HepG2 (cell line): ENCODE measurements at regions not wholly inside any gene's neighbourhood (a gene's known extent, or its start where the extent isn't known, plus 50 kb on each side); places are given as distances from the start of the nearest gene placed in this dataset.
A peak's percentile ranks its signal among the peaks of the same experiment; 100 is the strongest.

Experiments used
- ATAC-seq: fragments of 200-7000 bp; cut with Tn5 transposase; 3 replicates; pipeline ENCODE4 v1.9.1; 2020; ENCODE audit warnings: mild to moderate bottlenecking, moderate library complexity
- BruUV-seq: library from RNA; stranded (reverse); fragments of 400-500 nt; replicated peaks from 2 replicates; lab custom pipeline; 2021; lab: Mats Ljungman, UMichigan
- CTCF ChIA-PET: fragments of 300-600 bp; formaldehyde crosslinking; extraction: SDS; loops from one replicate; lab custom pipeline; 2021; ENCODE audit warnings: low total read pairs, inconsistent platforms, low intra/inter-chr PET ratio; lab: Yijun Ruan, JAX
- POLR2A ChIA-PET: fragments of 350-600 bp; sonication (Branson Sonifier 250); formaldehyde crosslinking; loops from one replicate; lab custom pipeline; 2020; ENCODE audit warnings: antibody characterized with exemption, inconsistent platforms; lab: Yijun Ruan, JAX
- DNase-seq: peaks from one replicate; pipeline ENCODE4 v3.0.0-alpha.2; 2015; ENCODE audit warnings: low spot score
- FAIRE-seq: peaks from 3 replicates; lab custom pipeline; 2011; peaks lifted over from hg19 to GRCh38; lab: Jason Lieb, UNC
- H2AFZ ChIP-seq: one replicate; pipeline ENCODE4 v1.6.1; 2011; ENCODE audit warnings: low read length, inconsistent platforms
- H3K27ac ChIP-seq: fragments of 300-600 bp; 3 replicates; pipeline ENCODE4 v1.8.0; 2011; ENCODE audit warnings: mixed run types, mild to moderate bottlenecking, mixed read lengths, low read length, inconsistent platforms; ENCODE audit not compliant: insufficient read depth; ENCODE audit errors: extremely low read length
- H3K27me3 ChIP-seq, 2 experiments: fragments of 200-600 bp in 1 of 2; 2 replicates in 1 of 2; 3 replicates in 1 of 2; pipeline versions ENCODE4 v1.6.0 to v1.8.0; 2011; ENCODE audit warnings: low read length in 2 of 2, mild to moderate bottlenecking in 2 of 2, moderate library complexity in 2 of 2, inconsistent platforms in 1 of 2; ENCODE audit not compliant: insufficient read depth in 2 of 2, control insufficient read depth in 1 of 2
- H3K36me3 ChIP-seq, 2 experiments: fragments of 200-600 bp in 1 of 2; replicated peaks in 1 of 2; 2 replicates in 1 of 2; 3 replicates in 1 of 2; pipeline versions ENCODE4 v1.5.1 to v1.8.0; 2011; ENCODE audit warnings: low read length in 2 of 2, inconsistent platforms in 1 of 2; ENCODE audit not compliant: insufficient read depth in 2 of 2, control insufficient read depth in 1 of 2
- H3K4me1 ChIP-seq: 2 replicates; pipeline ENCODE4 v1.5.1; 2012; ENCODE audit warnings: low read length, inconsistent platforms; ENCODE audit not compliant: insufficient read depth
- H3K4me2 ChIP-seq: 2 replicates; pipeline ENCODE4 v1.6.0; 2011; ENCODE audit warnings: low read depth, low read length, inconsistent platforms
- H3K4me3 ChIP-seq, 3 experiments: fragments of 200-600 bp in 1 of 3; sonication (generic), shearing (Covaris generic) in 1 of 3; replicated peaks in 1 of 3; 2 replicates each; pipeline ENCODE4 v1.5.1; 2011 to 2016; ENCODE audit warnings: low read length in 3 of 3, inconsistent platforms in 2 of 3, low read depth in 2 of 3, mild to moderate bottlenecking in 2 of 3, control low read depth in 1 of 3, mixed read lengths in 1 of 3; ENCODE audit not compliant: insufficient read depth in 1 of 3
- H3K79me2 ChIP-seq: one replicate; pipeline ENCODE4 v1.6.1; 2011; ENCODE audit warnings: low read length, inconsistent platforms; ENCODE audit not compliant: insufficient read depth
- H3K9ac ChIP-seq: 2 replicates; pipeline ENCODE4 v1.6.0; 2011; ENCODE audit warnings: mild to moderate bottlenecking, low read depth, low read length, inconsistent platforms; ENCODE audit not compliant: insufficient read depth
- H3K9me3 ChIP-seq: 2 replicates; pipeline ENCODE4 v1.5.1; 2012; ENCODE audit warnings: mild to moderate bottlenecking, low read length
- H4K20me1 ChIP-seq: 2 replicates; pipeline ENCODE4 v1.6.0; 2011; ENCODE audit warnings: inconsistent platforms, mild to moderate bottlenecking, low read length, moderate library complexity; ENCODE audit not compliant: insufficient read depth
- CAMTA2 ChIP-seq: sonication (generic); formaldehyde crosslinking; IDR thresholded peaks from 2 replicates; pipeline ENCODE4 v1.4.0; 2020; ENCODE audit warnings: mild to moderate bottlenecking, missing genetic modification reagents, borderline replicate concordance
- CBFB ChIP-seq: sonication (generic); formaldehyde crosslinking; IDR thresholded peaks from 2 replicates; pipeline ENCODE4 v1.4.0; 2020; ENCODE audit warnings: missing genetic modification reagents
- KLF12 ChIP-seq: sonication (generic); formaldehyde crosslinking; IDR thresholded peaks from 2 replicates; pipeline ENCODE4 v1.4.0; 2020; ENCODE audit warnings: missing genetic modification reagents, borderline replicate concordance
- MAFF ChIP-seq: IDR thresholded peaks from 2 replicates; pipeline ENCODE4 v1.6.1; 2011; ENCODE audit warnings: low read depth, low read length, improper control_type of control experiment
- MED1 ChIP-seq: sonication (generic); formaldehyde crosslinking; IDR thresholded peaks from 2 replicates; pipeline ENCODE4 v1.4.0; 2020; ENCODE audit warnings: missing genetic modification reagents
- SNAPC5 ChIP-seq: sonication (generic); formaldehyde crosslinking; IDR thresholded peaks from 2 replicates; pipeline ENCODE4 v1.8.1; 2023; ENCODE audit warnings: mild to moderate bottlenecking, missing genetic modification reagents, borderline replicate concordance
- TCF12 ChIP-seq, 2 experiments: fragments of 450-650 bp in 1 of 2; sonication (generic) in 1 of 2; formaldehyde crosslinking in 1 of 2; IDR thresholded peaks; 2 replicates each; pipeline versions ENCODE4 v1.6.1 to v1.8.0; 2017 to 2022; ENCODE audit warnings: antibody characterized with exemption in 1 of 2, mild to moderate bottlenecking in 1 of 2, missing genetic modification reagents in 1 of 2, moderate library complexity in 1 of 2
- ZNF510 ChIP-seq: sonication (generic); formaldehyde crosslinking; IDR thresholded peaks from 2 replicates; pipeline ENCODE4 v1.4.0; 2020; ENCODE audit warnings: low read depth, mild to moderate bottlenecking, missing genetic modification reagents
- ZNF572 ChIP-seq: sonication (generic); formaldehyde crosslinking; IDR thresholded peaks from 2 replicates; pipeline ENCODE4 v1.5.1; 2020; ENCODE audit warnings: mild to moderate bottlenecking, missing genetic modification reagents
- ZNF747 ChIP-seq: sonication (generic); formaldehyde crosslinking; IDR thresholded peaks from 2 replicates; pipeline ENCODE4 v1.8.1; 2023; ENCODE audit warnings: missing genetic modification reagents, mild to moderate bottlenecking, borderline replicate concordance
- WGBS: methylation state at CpG from one replicate; pipeline ENCODE4 v1.1.6; 2017; ENCODE audit warnings: low lambda C conversion rate; 5-methylcytosine and 5-hydroxymethylcytosine counted together
- in situ Hi-C: cut with HindIII; loops from 2 replicates; pipeline ENCODE4 v1.10.0; 2017; ENCODE audit warnings: low pct_unique_long_range_greater_than_20kb; ENCODE audit not compliant: extremely low pct_ligation_motif_present
- intact Hi-C: fragments of 100-400 bp; cut with micrococcal nuclease; formaldehyde crosslinking; loops from one replicate; pipeline ENCODE4 v1.10.0; 2022; ENCODE audit not compliant: unreplicated experiment
- TF ChIP-seq, protein P1 (sequence below): sonication (generic); formaldehyde crosslinking; IDR thresholded peaks from 2 replicates; pipeline ENCODE4 v1.4.0; 2020; ENCODE audit warnings: missing genetic modification reagents
- TF ChIP-seq, protein P2 (sequence below): sonication (generic); formaldehyde crosslinking; IDR thresholded peaks from 2 replicates; pipeline ENCODE4 v1.4.0; 2020; ENCODE audit warnings: mild to moderate bottlenecking, missing genetic modification reagents

- Histone ChIP-seq H3K4me2 (peak overlapping the region; percentile 39; the same call in 1 of the 2 replicates), H3K9ac (no peak overlapping the region), H3K79me2 (no peaks in the 10 kb centered on the region), H3K36me3 (no peaks in the 10 kb centered on the region), H3K27ac (no peak overlapping the region), H3K27me3 (peaks cover 1 to 40% of the 10 kb centered on the region in 2 experiments; a peak in 3 of 5 replicates), H3K4me3 (no peak overlapping the region), H2AFZ (no peak overlapping the region), H3K4me1 (0 out of 2 replicates have a peak, but pooled peaks cover 6% of the 10 kb centered on the region), H3K9me3 (no peaks in the 10 kb centered on the region), H4K20me1 (no peaks in the 10 kb centered on the region)
- WGBS: 45% methylated on average over 14 of the region's 14 CpGs
- BruUV-seq: no TSS peak
- POLR2A ChIA-PET: no interaction called here
- intact Hi-C loops (no loop called here), in situ Hi-C loops (no loop called here)
- CTCF ChIA-PET: no interaction called here
- ATAC-seq (no peak), FAIRE-seq (no peak), DNase-seq (no peak)
- TF ChIP-seq MAFF (no peak), KLF12 (no peak), ZNF510 (no peak), CAMTA2 (CRISPR knock-in tag) (no peak), ZNF572 (CRISPR knock-in tag) (no peak), MED1 (CRISPR knock-in tag) (no peak), ZNF747 (CRISPR knock-in tag) (no peak), TCF12 (IDR thresholded peaks at IDR 0.05) (no peak), TCF12 (CRISPR knock-in tag; IDR thresholded peaks at IDR 0.05) (no peak), CBFB (CRISPR knock-in tag) (no peak), SNAPC5 (no peak)
- TF ChIP-seq, protein P1, sequence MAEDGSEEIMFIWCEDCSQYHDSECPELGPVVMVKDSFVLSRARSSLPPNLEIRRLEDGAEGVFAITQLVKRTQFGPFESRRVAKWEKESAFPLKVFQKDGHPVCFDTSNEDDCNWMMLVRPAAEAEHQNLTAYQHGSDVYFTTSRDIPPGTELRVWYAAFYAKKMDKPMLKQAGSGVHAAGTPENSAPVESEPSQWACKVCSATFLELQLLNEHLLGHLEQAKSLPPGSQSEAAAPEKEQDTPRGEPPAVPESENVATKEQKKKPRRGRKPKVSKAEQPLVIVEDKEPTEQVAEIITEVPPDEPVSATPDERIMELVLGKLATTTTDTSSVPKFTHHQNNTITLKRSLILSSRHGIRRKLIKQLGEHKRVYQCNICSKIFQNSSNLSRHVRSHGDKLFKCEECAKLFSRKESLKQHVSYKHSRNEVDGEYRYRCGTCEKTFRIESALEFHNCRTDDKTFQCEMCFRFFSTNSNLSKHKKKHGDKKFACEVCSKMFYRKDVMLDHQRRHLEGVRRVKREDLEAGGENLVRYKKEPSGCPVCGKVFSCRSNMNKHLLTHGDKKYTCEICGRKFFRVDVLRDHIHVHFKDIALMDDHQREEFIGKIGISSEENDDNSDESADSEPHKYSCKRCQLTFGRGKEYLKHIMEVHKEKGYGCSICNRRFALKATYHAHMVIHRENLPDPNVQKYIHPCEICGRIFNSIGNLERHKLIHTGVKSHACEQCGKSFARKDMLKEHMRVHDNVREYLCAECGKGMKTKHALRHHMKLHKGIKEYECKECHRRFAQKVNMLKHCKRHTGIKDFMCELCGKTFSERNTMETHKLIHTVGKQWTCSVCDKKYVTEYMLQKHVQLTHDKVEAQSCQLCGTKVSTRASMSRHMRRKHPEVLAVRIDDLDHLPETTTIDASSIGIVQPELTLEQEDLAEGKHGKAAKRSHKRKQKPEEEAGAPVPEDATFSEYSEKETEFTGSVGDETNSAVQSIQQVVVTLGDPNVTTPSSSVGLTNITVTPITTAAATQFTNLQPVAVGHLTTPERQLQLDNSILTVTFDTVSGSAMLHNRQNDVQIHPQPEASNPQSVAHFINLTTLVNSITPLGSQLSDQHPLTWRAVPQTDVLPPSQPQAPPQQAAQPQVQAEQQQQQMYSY (CRISPR knock-in tag): no peak
- TF ChIP-seq, protein P2, sequence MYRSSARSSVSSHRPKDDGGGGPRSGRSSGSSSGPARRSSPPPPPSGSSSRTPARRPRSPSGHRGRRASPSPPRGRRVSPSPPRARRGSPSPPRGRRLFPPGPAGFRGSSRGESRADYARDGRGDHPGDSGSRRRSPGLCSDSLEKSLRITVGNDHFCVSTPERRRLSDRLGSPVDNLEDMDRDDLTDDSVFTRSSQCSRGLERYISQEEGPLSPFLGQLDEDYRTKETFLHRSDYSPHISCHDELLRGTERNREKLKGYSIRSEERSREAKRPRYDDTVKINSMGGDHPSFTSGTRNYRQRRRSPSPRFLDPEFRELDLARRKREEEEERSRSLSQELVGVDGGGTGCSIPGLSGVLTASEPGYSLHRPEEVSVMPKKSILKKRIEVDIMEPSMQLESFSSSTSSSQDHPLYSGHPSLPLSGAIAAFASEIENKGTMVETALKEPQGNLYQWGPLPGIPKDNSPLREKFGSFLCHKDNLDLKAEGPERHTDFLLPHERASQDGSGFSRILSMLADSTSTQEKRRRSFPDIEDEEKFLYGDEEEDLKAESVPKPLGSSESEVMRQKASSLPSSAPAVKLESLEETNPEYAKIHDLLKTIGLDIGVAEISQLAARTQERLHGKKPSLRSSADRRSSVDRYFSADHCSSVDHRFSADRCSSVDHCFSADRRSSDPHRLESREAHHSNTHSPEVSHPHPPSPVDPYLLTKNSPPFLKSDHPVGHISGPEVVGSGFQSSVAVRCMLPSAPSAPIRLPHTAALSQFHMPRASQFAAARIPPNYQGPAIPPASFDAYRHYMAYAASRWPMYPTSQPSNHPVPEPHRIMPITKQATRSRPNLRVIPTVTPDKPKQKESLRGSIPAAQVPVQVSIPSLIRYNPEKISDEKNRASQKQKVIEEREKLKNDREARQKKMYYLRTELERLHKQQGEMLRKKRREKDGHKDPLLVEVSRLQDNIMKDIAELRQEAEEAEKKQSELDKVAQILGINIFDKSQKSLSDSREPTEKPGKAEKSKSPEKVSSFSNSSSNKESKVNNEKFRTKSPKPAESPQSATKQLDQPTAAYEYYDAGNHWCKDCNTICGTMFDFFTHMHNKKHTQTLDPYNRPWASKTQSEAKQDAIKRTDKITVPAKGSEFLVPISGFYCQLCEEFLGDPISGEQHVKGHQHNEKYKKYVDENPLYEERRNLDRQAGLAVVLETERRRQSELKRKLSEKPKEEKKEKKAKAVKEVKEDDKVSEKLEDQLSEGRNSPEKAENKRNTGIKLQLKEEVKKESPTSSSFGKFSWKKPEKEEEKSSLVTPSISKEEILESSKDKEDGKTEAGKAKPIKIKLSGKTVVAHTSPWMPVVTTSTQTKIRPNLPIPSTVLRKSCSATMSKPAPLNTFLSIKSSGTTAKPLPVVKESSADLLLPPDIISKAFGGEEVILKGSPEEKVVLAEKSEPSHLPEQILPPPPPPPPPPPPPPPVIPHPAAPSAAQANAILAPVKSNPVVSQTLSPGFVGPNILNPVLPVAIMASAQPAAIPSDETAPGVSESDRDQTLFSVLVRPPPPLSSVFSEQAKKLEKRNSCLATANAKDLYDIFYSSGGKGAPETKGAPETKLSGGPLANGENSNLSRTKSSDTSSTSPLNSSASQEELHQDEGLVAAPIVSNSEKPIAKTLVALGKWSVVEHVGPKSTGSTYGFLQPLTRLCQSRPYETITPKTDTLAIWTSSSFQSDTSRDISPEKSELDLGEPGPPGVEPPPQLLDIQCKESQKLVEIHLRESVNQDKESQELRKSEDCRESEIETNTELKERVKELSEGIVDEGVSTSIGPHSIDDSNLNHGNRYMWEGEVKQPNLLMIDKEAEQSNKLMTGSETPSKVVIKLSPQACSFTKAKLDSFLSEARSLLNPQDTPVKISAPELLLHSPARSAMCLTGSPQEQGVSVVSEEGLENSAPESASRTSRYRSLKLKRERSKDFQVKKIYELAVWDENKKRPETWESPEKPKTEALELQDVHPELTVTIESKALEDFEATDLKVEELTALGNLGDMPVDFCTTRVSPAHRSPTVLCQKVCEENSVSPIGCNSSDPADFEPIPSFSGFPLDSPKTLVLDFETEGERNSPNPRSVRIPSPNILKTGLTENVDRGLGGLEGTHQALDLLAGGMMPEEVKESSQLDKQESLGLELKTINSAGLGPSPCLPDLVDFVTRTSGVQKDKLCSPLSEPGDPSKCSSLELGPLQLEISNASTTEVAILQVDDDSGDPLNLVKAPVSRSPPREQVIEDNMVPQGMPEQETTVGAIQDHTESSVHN (CRISPR knock-in tag): no peak
These were observed 203.0 kb downstream of the ABHD5 start for GRCh38 chr3:43893727-43894126.
